ENCODE measurements at regions not wholly inside any gene's neighbourhood (a gene's known extent, or its start where the extent isn't known, plus 50 kb on each side); places are given as distances from the start of the nearest gene placed in this dataset.

DNA sequence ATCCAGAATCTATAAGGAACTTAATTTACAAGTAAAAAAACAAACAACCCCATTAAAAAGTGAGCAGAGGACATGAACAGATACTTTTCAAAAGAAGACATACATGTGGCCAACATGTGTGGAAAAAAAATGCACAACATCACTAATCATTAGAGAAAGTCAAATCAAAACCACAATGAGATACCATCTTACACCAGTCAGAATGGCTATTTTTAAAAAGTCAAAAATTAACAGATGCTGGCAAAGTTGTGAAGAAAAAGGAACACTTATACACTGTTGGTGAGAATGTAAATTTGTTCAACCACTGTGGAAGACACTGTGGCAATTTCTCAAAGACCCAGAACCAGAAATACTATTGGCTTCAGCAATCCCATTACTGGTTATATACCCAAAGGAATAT is 830.0 kb upstream of the ALCAM start:
- TF ChIP-seq, protein P1, sequence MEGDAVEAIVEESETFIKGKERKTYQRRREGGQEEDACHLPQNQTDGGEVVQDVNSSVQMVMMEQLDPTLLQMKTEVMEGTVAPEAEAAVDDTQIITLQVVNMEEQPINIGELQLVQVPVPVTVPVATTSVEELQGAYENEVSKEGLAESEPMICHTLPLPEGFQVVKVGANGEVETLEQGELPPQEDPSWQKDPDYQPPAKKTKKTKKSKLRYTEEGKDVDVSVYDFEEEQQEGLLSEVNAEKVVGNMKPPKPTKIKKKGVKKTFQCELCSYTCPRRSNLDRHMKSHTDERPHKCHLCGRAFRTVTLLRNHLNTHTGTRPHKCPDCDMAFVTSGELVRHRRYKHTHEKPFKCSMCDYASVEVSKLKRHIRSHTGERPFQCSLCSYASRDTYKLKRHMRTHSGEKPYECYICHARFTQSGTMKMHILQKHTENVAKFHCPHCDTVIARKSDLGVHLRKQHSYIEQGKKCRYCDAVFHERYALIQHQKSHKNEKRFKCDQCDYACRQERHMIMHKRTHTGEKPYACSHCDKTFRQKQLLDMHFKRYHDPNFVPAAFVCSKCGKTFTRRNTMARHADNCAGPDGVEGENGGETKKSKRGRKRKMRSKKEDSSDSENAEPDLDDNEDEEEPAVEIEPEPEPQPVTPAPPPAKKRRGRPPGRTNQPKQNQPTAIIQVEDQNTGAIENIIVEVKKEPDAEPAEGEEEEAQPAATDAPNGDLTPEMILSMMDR (IDR thresholded peaks at IDR 0.05) = no peak
- TF ChIP-seq POLR2A (IDR thresholded peaks at IDR 0.05) = no peak

Measured in body of pancreas (tissue), 4 donors.